Duodenal mucosa (tissue), 2 donors: ENCODE measurements at regions not wholly inside any gene's neighbourhood (a gene's known extent, or its start where the extent isn't known, plus 50 kb on each side); places are given as distances from the start of the nearest gene placed in this dataset.

Experiments used
- H3K27ac ChIP-seq: one replicate; pipeline ENCODE4 v1.7.0; 2013; ENCODE audit warnings: low read depth, low read length
- H3K27me3 ChIP-seq, 2 donors: one replicate each; pipeline ENCODE4 v1.7.0; 2013; ENCODE audit warnings: low read length in 2 of 2, control low read depth in 1 of 2; ENCODE audit not compliant: insufficient read depth in 2 of 2, control insufficient read depth in 1 of 2
- H3K36me3 ChIP-seq, 2 donors: one replicate each; pipeline ENCODE4 v1.7.0; 2013; ENCODE audit warnings: low read length in 2 of 2, control low read depth in 1 of 2; ENCODE audit not compliant: insufficient read depth in 2 of 2, control insufficient read depth in 1 of 2
- H3K4me1 ChIP-seq, 2 donors: one replicate each; pipeline ENCODE4 v1.7.0; 2013; ENCODE audit warnings: low read length in 2 of 2, control low read depth in 1 of 2; ENCODE audit not compliant: insufficient read depth in 2 of 2, control insufficient read depth in 1 of 2
- H3K4me3 ChIP-seq, 2 donors: one replicate each; pipeline ENCODE4 v1.7.0; 2013; ENCODE audit warnings: low read length in 2 of 2, low read depth in 1 of 2
- H3K9ac ChIP-seq, 2 donors: one replicate each; pipeline ENCODE4 v1.7.0; 2013; ENCODE audit warnings: low read length in 2 of 2, low read depth in 1 of 2
- H3K9me3 ChIP-seq, 2 donors: one replicate each; pipeline ENCODE4 v1.7.0; 2013; ENCODE audit warnings: low read length in 2 of 2, control low read depth in 1 of 2; ENCODE audit not compliant: control insufficient read depth in 1 of 2

GRCh38 chr11:134800130-134800529 lies 388.1 kb upstream of the B3GAT1 start:
- Histone ChIP-seq H3K9me3 (no peaks in the 10 kb centered on the region), H3K27me3 (peaks cover 0 to 3% of the 10 kb centered on the region in 2 donors), H3K36me3 (no peaks in the 10 kb centered on the region), H3K27ac (no peak overlapping the region), H3K4me1 (no peaks in the 10 kb centered on the region), H3K4me3 (no peak overlapping the region), H3K9ac (no peak overlapping the region)

- H3K36me3 ChIP-seq, result no peaks in the 10 kb centered on the region
- H3K4me1 ChIP-seq, result no peaks in the 10 kb centered on the region
- no peak overlapping the region for H3K4me3 ChIP-seq
- no peaks in the 10 kb centered on the region for H3K9me3 ChIP-seq
- peaks cover 0 to 3% of the 10 kb centered on the region in 2 donors for H3K27me3 ChIP-seq
- H3K9ac ChIP-seq, result no peak overlapping the region
- no peak overlapping the region for H3K27ac ChIP-seq
These were observed 387.3 kb upstream of the B3GAT1 start for GRCh38 chr11:134799386-134799785.

- Histone ChIP-seq H3K4me1 (no peaks in the 10 kb centered on the region), H3K27me3 (peaks cover 0 to 3% of the 10 kb centered on the region in 2 donors), H3K4me3 (no peak overlapping the region), H3K9ac (no peak overlapping the region), H3K9me3 (no peaks in the 10 kb centered on the region), H3K36me3 (no peaks in the 10 kb centered on the region), H3K27ac (no peak overlapping the region)
These were observed 385.5 kb upstream of the B3GAT1 start for GRCh38 chr11:134797411-134798089.

GRCh38 chr11:134795017-134795416 lies 383.0 kb upstream of the B3GAT1 start:
- Histone ChIP-seq H3K36me3 (no peaks in the 10 kb centered on the region), H3K27me3 (peaks cover 1 to 3% of the 10 kb centered on the region in 2 donors), H3K9me3 (no peaks in the 10 kb centered on the region), H3K4me3 (no peak overlapping the region), H3K4me1 (no peaks in the 10 kb centered on the region), H3K9ac (no peak overlapping the region), H3K27ac (no peak overlapping the region)

- Histone ChIP-seq H3K27me3 (peaks cover 3 to 4% of the 10 kb centered on the region in 2 donors), H3K4me1 (no peaks in the 10 kb centered on the region), H3K9me3 (no peaks in the 10 kb centered on the region), H3K9ac (no peak overlapping the region), H3K27ac (no peak overlapping the region), H3K4me3 (no peak overlapping the region), H3K36me3 (no peaks in the 10 kb centered on the region)
These were observed 382.1 kb upstream of the B3GAT1 start for GRCh38 chr11:134794192-134794591.

GRCh38 chr11:134792677-134793076 lies 380.6 kb upstream of the B3GAT1 start:
- Histone ChIP-seq H3K9ac (no peak overlapping the region), H3K36me3 (no peaks in the 10 kb centered on the region), H3K27me3 (peaks cover 3 to 4% of the 10 kb centered on the region in 2 donors), H3K4me1 (no peaks in the 10 kb centered on the region), H3K4me3 (no peak overlapping the region), H3K27ac (no peak overlapping the region), H3K9me3 (no peaks in the 10 kb centered on the region)

GRCh38 chr11:134792044-134792443 lies 380.0 kb upstream of the B3GAT1 start:
- Histone ChIP-seq H3K9ac (no peak overlapping the region), H3K4me3 (no peak overlapping the region), H3K36me3 (no peaks in the 10 kb centered on the region), H3K9me3 (no peaks in the 10 kb centered on the region), H3K27ac (no peak overlapping the region), H3K27me3 (peaks cover 3 to 4% of the 10 kb centered on the region in 2 donors), H3K4me1 (no peaks in the 10 kb centered on the region)

- H3K36me3 ChIP-seq, result no peaks in the 10 kb centered on the region
- peaks cover 0 to 4% of the 10 kb centered on the region in 2 donors for H3K27me3 ChIP-seq
- no peaks in the 10 kb centered on the region for H3K9me3 ChIP-seq
- no peak overlapping the region for H3K9ac ChIP-seq
- no peak overlapping the region for H3K27ac ChIP-seq
- H3K4me3 ChIP-seq, result no peak overlapping the region
- H3K4me1 ChIP-seq, result no peaks in the 10 kb centered on the region
These were observed 379.1 kb upstream of the B3GAT1 start for GRCh38 chr11:134791102-134791501.

GRCh38 chr11:134789104-134789503 lies 377.1 kb upstream of the B3GAT1 start:
- Histone ChIP-seq H3K27me3 (peaks cover 0 to 4% of the 10 kb centered on the region in 2 donors), H3K9ac (no peak overlapping the region), H3K36me3 (no peaks in the 10 kb centered on the region), H3K9me3 (no peaks in the 10 kb centered on the region), H3K27ac (no peak overlapping the region), H3K4me3 (no peak overlapping the region), H3K4me1 (no peaks in the 10 kb centered on the region)

GRCh38 chr11:134786636-134787035 lies 374.6 kb upstream of the B3GAT1 start:
- Histone ChIP-seq H3K9ac (no peak overlapping the region), H3K36me3 (no peaks in the 10 kb centered on the region), H3K27me3 (peaks cover 0 to 4% of the 10 kb centered on the region in 2 donors), H3K9me3 (no peaks in the 10 kb centered on the region), H3K4me3 (no peak overlapping the region), H3K4me1 (no peaks in the 10 kb centered on the region), H3K27ac (no peak overlapping the region)
